CD14-positive monocyte (primary cell): ENCODE measurements at regions not wholly inside any gene's neighbourhood (a gene's known extent, or its start where the extent isn't known, plus 50 kb on each side); places are given as distances from the start of the nearest gene placed in this dataset.

Experiments used
- DNase-seq, 3 donors: peaks; one replicate each; pipeline ENCODE4 v3.0.0-alpha.2; 2011 to 2022
- H2AFZ ChIP-seq: 2 replicates; pipeline ENCODE4 v1.6.0; 2012; ENCODE audit warnings: mild to moderate bottlenecking, low read depth, low read length, inconsistent platforms; ENCODE audit not compliant: insufficient read depth, poor library complexity, severe bottlenecking
- H3K27ac ChIP-seq, 2 donors: 1 replicate in 1 of 2; 2 replicates in 1 of 2; pipeline ENCODE4 v1.5.1; 2012 to 2013; ENCODE audit warnings: low read length in 2 of 2, control low read depth in 1 of 2, inconsistent platforms in 1 of 2, low read depth in 1 of 2, mild to moderate bottlenecking in 1 of 2
- H3K27me3 ChIP-seq, 2 donors: one replicate each; pipeline versions ENCODE4 v1.6.0 to v1.6.1; 2011 to 2013; ENCODE audit warnings: low read length in 2 of 2; ENCODE audit not compliant: control insufficient read depth in 2 of 2, insufficient read depth in 2 of 2
- H3K36me3 ChIP-seq, 2 donors: replicated peaks in 1 of 2; 1 replicate in 1 of 2; 2 replicates in 1 of 2; pipeline versions ENCODE4 v1.5.1 to v1.6.1; 2012 to 2013; ENCODE audit warnings: low read length in 2 of 2, control low read depth in 1 of 2, inconsistent platforms in 1 of 2, mild to moderate bottlenecking in 1 of 2; ENCODE audit not compliant: insufficient read depth in 2 of 2, control insufficient read depth in 1 of 2
- H3K4me1 ChIP-seq, 2 donors: 1 replicate in 1 of 2; 2 replicates in 1 of 2; pipeline versions ENCODE4 v1.5.1 to v1.6.1; 2012 to 2013; ENCODE audit warnings: low read length in 2 of 2, control low read depth in 1 of 2, inconsistent platforms in 1 of 2, mild to moderate bottlenecking in 1 of 2, moderate library complexity in 1 of 2; ENCODE audit not compliant: insufficient read depth in 2 of 2, control insufficient read depth in 1 of 2
- H3K4me2 ChIP-seq: replicated peaks from 2 replicates; pipeline ENCODE3; 2012; ENCODE audit warnings: low read length, moderate library complexity, mild to moderate bottlenecking; ENCODE audit not compliant: poor library complexity, severe bottlenecking; ENCODE audit errors: extremely low read depth
- H3K4me3 ChIP-seq, 3 experiments: fragments of 200-600 bp in 1 of 3; sonication (generic) in 1 of 3; replicated peaks in 1 of 3; 1 replicate in 2 of 3; 2 replicates in 1 of 3; pipeline ENCODE4 v1.5.1; 2011 to 2013; ENCODE audit warnings: low read length in 3 of 3, mild to moderate bottlenecking in 3 of 3, control low read depth in 2 of 3, low read depth in 2 of 3, inconsistent platforms in 1 of 3, moderate library complexity in 1 of 3
- H3K79me2 ChIP-seq: 2 replicates; pipeline ENCODE4 v1.6.0; 2012; ENCODE audit warnings: mild to moderate bottlenecking, control low read depth, inconsistent platforms, low read length, moderate library complexity; ENCODE audit not compliant: insufficient read depth
- H3K9ac ChIP-seq: 2 replicates; pipeline ENCODE4 v1.6.0; 2017; ENCODE audit warnings: low read length, mild to moderate bottlenecking; ENCODE audit not compliant: insufficient read depth, poor library complexity, severe bottlenecking
- H3K9me3 ChIP-seq, 2 donors: replicated peaks in 1 of 2; 1 replicate in 1 of 2; 2 replicates in 1 of 2; pipeline versions ENCODE4 v1.5.1 to v1.6.1; 2012 to 2013; ENCODE audit warnings: low read length in 2 of 2, control low read depth in 1 of 2; ENCODE audit not compliant: control insufficient read depth in 1 of 2, insufficient read depth in 1 of 2
- H4K20me1 ChIP-seq: 2 replicates; pipeline ENCODE4 v1.6.0; 2012; ENCODE audit warnings: mild to moderate bottlenecking, low read length, control low read depth, moderate library complexity; ENCODE audit not compliant: insufficient read depth
- H3K27ac Mint-ChIP-seq, 7 donors: one replicate each; pipeline ENCODE4 v1.8.0; 2020; ENCODE audit warnings: mild to moderate bottlenecking in 7 of 7, mixed read lengths in 7 of 7, moderate library complexity in 6 of 7, inconsistent platforms in 2 of 7
- H3K27me3 Mint-ChIP-seq, 3 donors: one replicate each; pipeline ENCODE4 v1.8.0; 2021 to 2022; ENCODE audit warnings: low read depth in 3 of 3, mild to moderate bottlenecking in 3 of 3, mixed read lengths in 3 of 3, moderate library complexity in 3 of 3, inconsistent platforms in 1 of 3
- H3K36me3 Mint-ChIP-seq, 2 donors: one replicate each; pipeline ENCODE4 v1.8.0; 2020; ENCODE audit warnings: mixed read lengths in 2 of 2, inconsistent platforms in 1 of 2, mild to moderate bottlenecking in 1 of 2
- H3K4me1 Mint-ChIP-seq: one replicate; pipeline ENCODE4 v1.8.0; 2020; ENCODE audit warnings: mild to moderate bottlenecking, mixed read lengths
- H3K4me3 Mint-ChIP-seq, 2 donors: one replicate each; pipeline ENCODE4 v1.8.0; 2020; ENCODE audit warnings: mild to moderate bottlenecking in 2 of 2, mixed read lengths in 2 of 2, moderate library complexity in 1 of 2
- H3K9me3 Mint-ChIP-seq, 7 donors: one replicate each; pipeline ENCODE4 v1.8.0; 2020 to 2022; ENCODE audit warnings: mixed read lengths in 7 of 7, mild to moderate bottlenecking in 6 of 7, moderate library complexity in 6 of 7, inconsistent platforms in 2 of 7
- WGBS: methylation state at CpG from one replicate; pipeline ENCODE4 v1.1.5; 2013; ENCODE audit warnings: missing lambda C conversion rate; ENCODE audit not compliant: insufficient coverage; 5-methylcytosine and 5-hydroxymethylcytosine counted together
- intact Hi-C, 2 donors: fragments of 100-400 bp; cut with micrococcal nuclease; formaldehyde crosslinking; loops; one replicate each; pipeline versions ENCODE4 v1.15.0 to v1.15.1; 2023
- TF ChIP-seq, protein P1 (sequence below): fragments of 200-600 bp; IDR thresholded peaks from one replicate; pipeline ENCODE4 v1.8.0; 2022; ENCODE audit warnings: antibody characterized with exemption, mild to moderate bottlenecking

- WGBS = no CpG with 5 or more reads among the region's 5 CpGs
Measured at GRCh38 chr10:2121929-2122328, 384.6 kb upstream of the ADARB2 start.

DNA sequence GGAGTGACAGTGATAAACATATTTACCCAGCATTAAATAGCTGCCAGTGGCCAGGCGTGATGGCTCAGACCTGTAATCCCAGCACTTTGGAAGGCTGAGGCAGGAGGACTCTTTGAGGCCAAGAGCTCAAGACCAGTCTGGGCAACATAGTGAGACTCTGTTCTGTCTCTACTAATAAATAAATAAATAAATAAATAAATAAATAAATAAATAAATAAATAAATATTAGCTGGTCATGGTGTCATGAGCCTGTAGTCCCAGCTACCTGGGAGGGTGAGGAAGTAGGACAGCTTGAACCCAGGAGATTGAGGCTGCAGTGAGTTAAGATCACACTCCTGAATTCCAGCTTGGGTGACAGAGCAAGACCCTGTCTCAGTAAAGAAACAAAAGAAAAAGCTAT is 384.0 kb upstream of the ADARB2 start:
- no peaks in the 10 kb centered on the region for H4K20me1 ChIP-seq
- no peak overlapping the region for H3K4me3 ChIP-seq
- intact Hi-C loops = no loop called here
- H3K4me2 ChIP-seq = no peak overlapping the region
- WGBS = no CpG with 5 or more reads among the region's 1 CpG
- Mint-ChIP-seq H3K27ac (no peak overlapping the region), H3K4me1 (no peaks in the 10 kb centered on the region), H3K36me3 (no peaks in the 10 kb centered on the region), H3K27me3 (peaks cover 0 to 1% (median 0%) of the 10 kb centered on the region in 3 donors), H3K4me3 (no peak overlapping the region), H3K9me3 (peaks cover 4 to 16% (median 9%) of the 10 kb centered on the region in 7 donors)
- no peaks in the 10 kb centered on the region for H3K36me3 ChIP-seq
- H3K9me3 ChIP-seq = peaks cover 0 to 13% of the 10 kb centered on the region in 2 donors
- no peak overlapping the region for H2AFZ ChIP-seq
- TF ChIP-seq, protein P1, sequence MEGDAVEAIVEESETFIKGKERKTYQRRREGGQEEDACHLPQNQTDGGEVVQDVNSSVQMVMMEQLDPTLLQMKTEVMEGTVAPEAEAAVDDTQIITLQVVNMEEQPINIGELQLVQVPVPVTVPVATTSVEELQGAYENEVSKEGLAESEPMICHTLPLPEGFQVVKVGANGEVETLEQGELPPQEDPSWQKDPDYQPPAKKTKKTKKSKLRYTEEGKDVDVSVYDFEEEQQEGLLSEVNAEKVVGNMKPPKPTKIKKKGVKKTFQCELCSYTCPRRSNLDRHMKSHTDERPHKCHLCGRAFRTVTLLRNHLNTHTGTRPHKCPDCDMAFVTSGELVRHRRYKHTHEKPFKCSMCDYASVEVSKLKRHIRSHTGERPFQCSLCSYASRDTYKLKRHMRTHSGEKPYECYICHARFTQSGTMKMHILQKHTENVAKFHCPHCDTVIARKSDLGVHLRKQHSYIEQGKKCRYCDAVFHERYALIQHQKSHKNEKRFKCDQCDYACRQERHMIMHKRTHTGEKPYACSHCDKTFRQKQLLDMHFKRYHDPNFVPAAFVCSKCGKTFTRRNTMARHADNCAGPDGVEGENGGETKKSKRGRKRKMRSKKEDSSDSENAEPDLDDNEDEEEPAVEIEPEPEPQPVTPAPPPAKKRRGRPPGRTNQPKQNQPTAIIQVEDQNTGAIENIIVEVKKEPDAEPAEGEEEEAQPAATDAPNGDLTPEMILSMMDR = no peak
- H3K4me1 ChIP-seq = no peaks in the 10 kb centered on the region
- DNase-seq = no peak
- no peak overlapping the region for H3K9ac ChIP-seq
- no peaks in the 10 kb centered on the region for H3K27me3 ChIP-seq
- H3K27ac ChIP-seq = no peak overlapping the region
- no peaks in the 10 kb centered on the region for H3K79me2 ChIP-seq

More at GRCh38 chr10:2121929-2122328, 384.6 kb upstream of the ADARB2 start:
- Histone ChIP-seq H3K27me3 (no peaks in the 10 kb centered on the region), H3K9ac (no peak overlapping the region), H3K27ac (no peak overlapping the region), H3K4me3 (no peak overlapping the region), H4K20me1 (no peaks in the 10 kb centered on the region), H3K36me3 (no peaks in the 10 kb centered on the region), H2AFZ (no peak overlapping the region), H3K9me3 (peaks cover 0 to 11% of the 10 kb centered on the region in 2 donors), H3K4me2 (no peak overlapping the region), H3K79me2 (no peaks in the 10 kb centered on the region), H3K4me1 (no peaks in the 10 kb centered on the region)
- intact Hi-C loops = no loop called here
- H3K9me3 Mint-ChIP-seq = peaks cover 4 to 13% (median 8%) of the 10 kb centered on the region in 7 donors
- no peaks in the 10 kb centered on the region for H3K4me1 Mint-ChIP-seq
- DNase-seq = no peak
- peaks cover 0 to 1% (median 0%) of the 10 kb centered on the region in 3 donors for H3K27me3 Mint-ChIP-seq
- no peaks in the 10 kb centered on the region for H3K36me3 Mint-ChIP-seq
- H3K27ac Mint-ChIP-seq = no peak overlapping the region
- no peak overlapping the region for H3K4me3 Mint-ChIP-seq
- TF ChIP-seq, protein P1 = no peak
